Upper lobe of right lung (tissue), 1 donor: ENCODE measurements at regions not wholly inside any gene's neighbourhood (a gene's known extent, or its start where the extent isn't known, plus 50 kb on each side); places are given as distances from the start of the nearest gene placed in this dataset.
"Not testable (repeated sequence)": the region's sequence is repeated elsewhere in the genome, so short reads cannot be mapped to it uniquely, and the experiment has no call there.

Experiments used
- ATAC-seq: fragments of 200-7000 bp; cut with Tn5 transposase; one replicate; pipeline ENCODE4 v1.9.1; 2020; ENCODE audit warnings: mild to moderate bottlenecking, moderate library complexity
- DNase-seq: peaks from one replicate; pipeline ENCODE4 v3.0.0-alpha.2; 2020
- H3K27ac ChIP-seq: fragments of 200-600 bp; one replicate; pipeline ENCODE4 v1.8.0; 2022
- H3K27me3 ChIP-seq: fragments of 200-600 bp; one replicate; pipeline ENCODE4 v1.8.0; 2022; ENCODE audit warnings: mild to moderate bottlenecking
- H3K36me3 ChIP-seq: fragments of 200-600 bp; one replicate; pipeline ENCODE4 v1.8.0; 2022
- H3K4me1 ChIP-seq: fragments of 200-600 bp; one replicate; pipeline ENCODE4 v1.8.0; 2022
- H3K4me3 ChIP-seq: fragments of 200-600 bp; one replicate; pipeline ENCODE4 v1.8.0; 2022; ENCODE audit warnings: mild to moderate bottlenecking
- H3K9me3 ChIP-seq: fragments of 200-600 bp; one replicate; pipeline ENCODE4 v1.8.0; 2022
- CTCF ChIP-seq: fragments of 200-600 bp; IDR thresholded peaks from one replicate; pipeline ENCODE4 v1.8.0; 2022; ENCODE audit warnings: antibody characterized with exemption
- intact Hi-C: fragments of 100-400 bp; cut with DNase I; formaldehyde crosslinking; loops from one replicate; pipeline ENCODE4 v1.11.0; 2022
- donor health status: DM: no; HTN: yes; CAD: no; lungs with severe emphysema.

GRCh38 chr2:193141998-193142397 is 947.3 kb upstream of the TMEFF2 start:
- Histone ChIP-seq H3K9me3 (no peaks in the 10 kb centered on the region), H3K36me3 (no peaks in the 10 kb centered on the region), H3K4me3 (no peak overlapping the region), H3K27me3 (no peaks in the 10 kb centered on the region), H3K27ac (no peak overlapping the region), H3K4me1 (no peaks in the 10 kb centered on the region)
- intact Hi-C loops: no loop called here
- no peak for ATAC-seq
- no peak for DNase-seq
- TF ChIP-seq CTCF: no peak

GRCh38 chr2:193140895-193141294 is 946.2 kb upstream of the TMEFF2 start:
- H3K27me3 ChIP-seq, H3K4me1 ChIP-seq, H3K27ac ChIP-seq, DNase-seq, intact Hi-C loops, H3K36me3 ChIP-seq, H3K4me3 ChIP-seq, ATAC-seq, H3K9me3 ChIP-seq: not testable (repeated sequence)

- Histone ChIP-seq H3K27ac (no peak overlapping the region), H3K36me3 (no peaks in the 10 kb centered on the region), H3K9me3 (no peaks in the 10 kb centered on the region), H3K27me3 (no peaks in the 10 kb centered on the region), H3K4me1 (no peaks in the 10 kb centered on the region), H3K4me3 (no peak overlapping the region)
- TF ChIP-seq CTCF: no peak
- intact Hi-C loops: no loop called here
- ATAC-seq (no peak), DNase-seq (no peak)
Measured at GRCh38 chr2:193124815-193125214, 930.1 kb upstream of the TMEFF2 start.

GRCh38 chr2:193114827-193115226 is 920.1 kb upstream of the TMEFF2 start:
- H3K27ac ChIP-seq: no peak overlapping the region
- no peaks in the 10 kb centered on the region for H3K36me3 ChIP-seq
- no peak for ATAC-seq
- no peaks in the 10 kb centered on the region for H3K27me3 ChIP-seq
- DNase-seq: no peak
- H3K4me1 ChIP-seq: no peaks in the 10 kb centered on the region
- intact Hi-C loops: no loop called here
- no peak for TF ChIP-seq CTCF
- no peaks in the 10 kb centered on the region for H3K9me3 ChIP-seq
- no peak overlapping the region for H3K4me3 ChIP-seq

- no peak overlapping the region for H3K4me3 ChIP-seq
- no peaks in the 10 kb centered on the region for H3K4me1 ChIP-seq
- intact Hi-C loops: no loop called here
- TF ChIP-seq CTCF: no peak
- no peak overlapping the region for H3K27ac ChIP-seq
- no peak for ATAC-seq
- no peaks in the 10 kb centered on the region for H3K9me3 ChIP-seq
- no peak for DNase-seq
- H3K27me3 ChIP-seq: no peaks in the 10 kb centered on the region
- H3K36me3 ChIP-seq: no peaks in the 10 kb centered on the region
Measured at GRCh38 chr2:193112986-193113385, 918.3 kb upstream of the TMEFF2 start.

GRCh38 chr2:193103064-193103463 is 908.3 kb upstream of the TMEFF2 start:
- no peak overlapping the region for H3K4me3 ChIP-seq
- ATAC-seq (no peak), DNase-seq (no peak)
- no peaks in the 10 kb centered on the region for H3K4me1 ChIP-seq
- H3K27ac ChIP-seq: no peak overlapping the region
- no peaks in the 10 kb centered on the region for H3K27me3 ChIP-seq
- H3K36me3 ChIP-seq: no peaks in the 10 kb centered on the region
- TF ChIP-seq CTCF: no peak
- intact Hi-C loops: no loop called here
- H3K9me3 ChIP-seq: no peaks in the 10 kb centered on the region
